Activated T-helper 17 cell treated with anti-CD3 and anti-CD28 coated beads, Interleukin-2, amount 50 U/mL, for 72 hours (primary cell): ENCODE measurements at regions not wholly inside any gene's neighbourhood (a gene's known extent, or its start where the extent isn't known, plus 50 kb on each side); places are given as distances from the start of the nearest gene placed in this dataset.
A peak's percentile ranks its signal among the peaks of the same experiment; 100 is the strongest.

Source experiments
- ATAC-seq: fragments of 150-1000 bp; cut with Tn5 transposase; replicated peaks from 2 replicates; pipeline ENCODE4 v1.10.0; 2021; ENCODE audit warnings: mild to moderate bottlenecking, moderate library complexity
- H3K27ac Mint-ChIP-seq: one replicate; pipeline ENCODE4 v1.8.0; 2022; ENCODE audit warnings: mixed read lengths
- H3K27me3 Mint-ChIP-seq: one replicate; pipeline ENCODE4 v1.8.0; 2022; ENCODE audit warnings: mixed read lengths
- H3K36me3 Mint-ChIP-seq: one replicate; pipeline ENCODE4 v1.8.0; 2022; ENCODE audit warnings: low read depth, mild to moderate bottlenecking, mixed read lengths
- H3K4me1 Mint-ChIP-seq: one replicate; pipeline ENCODE4 v1.8.0; 2022; ENCODE audit warnings: mixed read lengths
- H3K4me3 Mint-ChIP-seq: one replicate; pipeline ENCODE4 v1.8.0; 2022; ENCODE audit warnings: mild to moderate bottlenecking, mixed read lengths
- H3K9me3 Mint-ChIP-seq: one replicate; pipeline ENCODE4 v1.8.0; 2022; ENCODE audit warnings: mixed read lengths

DNA sequence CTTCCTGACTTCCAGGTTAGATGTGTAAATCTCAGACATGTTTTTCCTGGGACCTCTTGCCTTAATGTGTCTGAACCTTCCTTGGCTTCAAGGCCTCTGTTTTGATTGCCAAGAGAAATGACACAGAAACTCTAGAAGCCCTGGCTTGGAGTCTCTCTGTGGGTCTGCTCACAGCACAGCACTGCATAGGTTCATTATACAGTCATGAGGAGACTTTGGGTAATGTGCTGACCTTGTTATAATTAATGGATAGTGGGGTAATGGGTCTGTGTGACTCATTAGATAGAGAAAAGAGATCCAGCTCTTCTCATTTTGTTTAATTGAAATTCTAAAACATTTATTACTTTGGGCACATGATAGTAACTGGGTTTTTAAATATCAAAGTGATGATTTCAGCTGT is 175.8 kb upstream of the GLRA1 start:
- no peaks in the 10 kb centered on the region for H3K36me3 Mint-ChIP-seq
- H3K27me3 Mint-ChIP-seq, result no peaks in the 10 kb centered on the region
- H3K4me3 Mint-ChIP-seq, result no peak overlapping the region
- no peak overlapping the region for H3K27ac Mint-ChIP-seq
- ATAC-seq, result no peak
- H3K9me3 Mint-ChIP-seq, result peaks cover 5% of the 10 kb centered on the region
- H3K4me1 Mint-ChIP-seq, result peaks cover 6% of the 10 kb centered on the region

DNA sequence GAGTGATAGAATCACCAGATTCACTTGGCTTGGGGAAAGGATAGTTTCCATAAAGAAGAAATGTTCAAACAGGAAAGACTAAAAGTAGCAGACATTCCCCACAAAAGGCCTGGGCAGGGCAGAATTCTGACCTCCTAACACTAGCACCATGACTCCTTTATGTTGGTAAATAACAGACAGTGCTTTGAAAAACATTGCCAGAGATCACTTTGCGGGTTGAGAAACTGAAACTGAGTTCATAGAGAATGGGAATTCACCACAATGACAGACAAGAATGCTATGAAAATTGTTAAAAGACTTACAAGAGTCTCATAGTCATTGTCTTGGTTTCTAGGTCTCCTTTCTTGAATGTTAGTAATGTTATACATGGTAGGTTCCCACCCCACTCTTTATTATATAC is 172.5 kb upstream of the GLRA1 start:
- Mint-ChIP-seq H3K4me3 (no peak overlapping the region), H3K27ac (no peak overlapping the region), H3K27me3 (no peaks in the 10 kb centered on the region), H3K9me3 (no peaks in the 10 kb centered on the region), H3K36me3 (no peaks in the 10 kb centered on the region), H3K4me1 (peaks cover 6% of the 10 kb centered on the region)
- ATAC-seq, result peak; percentile 59

DNA sequence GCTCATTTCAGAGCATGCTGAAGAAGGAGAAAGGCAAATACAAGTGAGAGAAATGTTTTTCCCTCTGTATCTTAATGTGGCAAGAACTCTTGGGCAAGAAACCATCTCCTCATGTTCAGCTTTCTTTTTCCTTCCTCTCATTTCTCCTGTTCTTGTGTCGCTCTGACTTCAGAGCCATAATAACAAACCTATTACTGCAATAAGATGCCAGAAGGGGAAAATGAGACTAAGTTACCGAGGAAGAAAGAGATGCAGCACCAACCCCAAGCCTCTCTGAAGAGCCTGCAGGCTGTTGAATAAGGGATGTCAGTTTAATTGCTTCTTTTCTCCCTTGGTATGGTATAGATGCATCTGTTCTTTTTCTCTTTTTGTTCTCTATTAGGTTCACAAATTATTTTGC is 170.1 kb upstream of the GLRA1 start:
- H3K4me3 Mint-ChIP-seq, result no peak overlapping the region

DNA sequence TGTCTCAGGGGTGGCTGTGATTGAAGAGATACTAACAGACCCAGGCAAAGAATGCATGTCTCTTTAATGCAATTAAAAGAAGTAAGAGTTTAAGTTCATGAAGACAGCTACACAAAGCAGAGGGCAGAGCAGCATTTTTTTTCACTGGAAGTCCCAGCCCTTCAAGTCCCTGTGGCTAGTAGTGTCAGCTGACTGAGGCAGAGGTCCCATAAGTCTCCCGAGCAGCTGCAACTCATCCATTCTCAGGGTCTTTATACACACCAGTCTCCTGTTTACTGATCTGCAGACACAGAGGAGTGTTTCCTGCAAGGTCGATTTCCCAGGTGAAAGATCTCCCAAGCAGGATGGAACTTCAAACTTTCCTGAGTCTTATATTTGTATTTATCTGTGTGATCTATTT is 169.4 kb upstream of the GLRA1 start:
- Mint-ChIP-seq H3K9me3 (no peaks in the 10 kb centered on the region), H3K27ac (no peak overlapping the region), H3K4me1 (peaks cover 6% of the 10 kb centered on the region), H3K36me3 (no peaks in the 10 kb centered on the region), H3K27me3 (no peaks in the 10 kb centered on the region), H3K4me3 (no peak overlapping the region)
- ATAC-seq, result no peak

More for the DNA sequence above, 170.1 kb upstream of the GLRA1 start:
- Mint-ChIP-seq H3K36me3 (no peaks in the 10 kb centered on the region), H3K27me3 (no peaks in the 10 kb centered on the region), H3K9me3 (no peaks in the 10 kb centered on the region), H3K4me1 (peaks cover 6% of the 10 kb centered on the region), H3K27ac (no peak overlapping the region)
- ATAC-seq, result no peak

DNA sequence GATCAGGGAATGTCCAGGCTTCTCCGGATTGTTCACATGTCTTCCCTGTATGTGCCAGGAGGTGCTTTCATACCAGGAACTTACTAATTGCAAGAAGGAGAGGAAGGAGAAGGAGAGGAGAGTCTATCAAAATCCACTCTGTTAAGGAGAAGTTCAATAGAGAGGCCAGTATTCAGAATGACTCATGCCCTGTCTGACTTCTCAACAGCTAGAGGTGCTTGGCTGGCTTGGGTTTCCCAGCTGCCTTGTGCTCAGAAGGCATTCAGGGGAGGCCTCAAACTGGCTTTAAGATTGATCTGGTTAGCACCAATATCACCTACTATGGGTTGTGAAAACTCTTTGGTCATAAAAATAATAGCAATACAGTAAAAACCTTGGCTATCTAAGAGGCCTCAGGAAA is 167.9 kb upstream of the GLRA1 start:
- Mint-ChIP-seq H3K4me1 (peaks cover 6% of the 10 kb centered on the region), H3K27me3 (no peaks in the 10 kb centered on the region), H3K4me3 (no peak overlapping the region), H3K36me3 (no peaks in the 10 kb centered on the region), H3K27ac (no peak overlapping the region), H3K9me3 (no peaks in the 10 kb centered on the region)
- ATAC-seq, result peak; percentile 32

DNA sequence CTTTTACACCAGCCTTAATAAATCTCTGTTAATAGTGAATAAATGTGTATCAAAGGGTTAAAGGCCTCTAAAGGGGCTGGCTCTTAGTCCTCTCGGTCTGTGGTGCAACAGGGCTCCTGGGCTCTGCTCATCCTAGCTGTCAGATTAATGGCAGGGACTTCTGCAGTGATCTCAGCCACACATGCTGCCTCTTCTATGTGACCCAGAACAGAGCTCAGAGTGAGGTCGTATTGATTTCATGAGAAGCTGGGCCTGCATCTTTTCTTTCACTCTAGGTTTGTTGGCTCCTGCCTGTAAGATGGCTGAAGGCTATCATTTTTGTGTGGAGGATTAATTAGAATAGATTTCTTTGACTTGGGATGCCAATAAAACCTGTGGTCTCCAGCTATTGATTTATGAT is 165.0 kb upstream of the GLRA1 start:
- Mint-ChIP-seq H3K4me1 (no peaks in the 10 kb centered on the region), H3K9me3 (no peaks in the 10 kb centered on the region), H3K4me3 (no peak overlapping the region), H3K36me3 (no peaks in the 10 kb centered on the region), H3K27me3 (no peaks in the 10 kb centered on the region), H3K27ac (no peak overlapping the region)
- ATAC-seq, result no peak

DNA sequence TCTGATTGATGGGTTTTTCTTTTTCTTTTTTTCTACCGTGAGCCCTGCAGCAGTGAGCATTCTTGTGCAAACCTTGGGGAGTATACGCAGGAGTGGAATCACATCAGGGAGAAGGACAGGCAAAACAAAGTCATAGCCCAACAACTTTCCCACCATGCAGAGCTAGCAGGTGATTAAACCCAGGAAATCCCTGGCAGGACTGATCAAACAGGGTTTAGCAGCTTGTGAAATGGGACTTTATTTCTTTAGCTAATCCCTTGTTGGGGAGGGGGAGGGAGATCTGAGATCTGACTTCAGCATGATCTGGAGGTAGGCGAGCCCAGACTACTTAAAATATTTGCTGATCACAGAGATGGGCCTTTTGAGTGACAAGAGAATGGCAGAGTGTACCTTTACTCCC is 162.0 kb upstream of the GLRA1 start:
- Mint-ChIP-seq H3K4me1 (no peaks in the 10 kb centered on the region), H3K36me3 (no peaks in the 10 kb centered on the region), H3K9me3 (no peaks in the 10 kb centered on the region), H3K27ac (no peak overlapping the region), H3K27me3 (no peaks in the 10 kb centered on the region), H3K4me3 (no peak overlapping the region)
- ATAC-seq, result no peak

DNA sequence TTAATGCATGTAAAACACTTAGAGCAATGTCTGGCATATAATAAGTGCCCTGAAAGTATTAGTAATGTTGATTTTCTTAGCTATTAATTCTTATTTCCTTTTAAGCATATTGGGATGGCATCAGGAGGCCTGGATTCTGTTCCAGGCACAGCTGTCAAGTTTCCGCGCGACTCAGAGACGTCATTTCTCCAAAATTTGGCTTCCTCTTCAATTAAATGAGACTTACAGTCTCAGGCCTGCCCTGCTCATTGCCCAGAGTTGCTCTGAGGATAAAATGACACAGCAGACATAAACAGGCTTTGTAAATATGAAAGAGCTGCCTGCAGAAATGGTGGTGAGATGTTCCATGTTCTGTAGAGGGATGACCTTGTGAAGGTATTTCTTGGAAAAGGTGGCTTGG is 159.8 kb upstream of the GLRA1 start:
- H3K4me1 Mint-ChIP-seq, result no peaks in the 10 kb centered on the region
- no peaks in the 10 kb centered on the region for H3K36me3 Mint-ChIP-seq
- no peak overlapping the region for H3K4me3 Mint-ChIP-seq

DNA sequence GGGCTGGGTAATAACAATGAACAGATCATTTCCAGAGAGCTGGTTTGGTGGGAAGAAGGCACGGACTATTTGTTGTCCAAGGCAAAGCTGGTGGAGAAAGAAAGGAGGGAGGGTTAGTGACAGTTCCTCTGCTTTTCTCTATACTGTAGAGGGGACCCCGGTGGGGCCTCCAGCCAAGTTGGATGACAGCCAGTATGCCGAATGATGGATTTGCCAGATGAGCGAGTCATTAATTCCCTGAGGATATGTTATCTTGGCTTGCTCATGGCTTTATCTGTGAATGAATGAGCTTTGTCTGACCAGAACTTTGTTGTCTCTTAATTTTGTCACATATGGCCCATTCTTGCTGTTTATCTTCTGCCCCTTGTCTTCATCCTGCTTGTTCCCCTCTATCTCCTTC is 158.6 kb upstream of the GLRA1 start:
- Mint-ChIP-seq H3K4me3 (no peak overlapping the region), H3K27ac (no peak overlapping the region), H3K4me1 (no peaks in the 10 kb centered on the region), H3K27me3 (no peaks in the 10 kb centered on the region), H3K9me3 (no peaks in the 10 kb centered on the region), H3K36me3 (no peaks in the 10 kb centered on the region)
- no peak for ATAC-seq

More for the DNA sequence above, 159.8 kb upstream of the GLRA1 start:
- no peaks in the 10 kb centered on the region for H3K9me3 Mint-ChIP-seq
- H3K27ac Mint-ChIP-seq, result no peak overlapping the region
- no peak for ATAC-seq
- no peaks in the 10 kb centered on the region for H3K27me3 Mint-ChIP-seq

DNA sequence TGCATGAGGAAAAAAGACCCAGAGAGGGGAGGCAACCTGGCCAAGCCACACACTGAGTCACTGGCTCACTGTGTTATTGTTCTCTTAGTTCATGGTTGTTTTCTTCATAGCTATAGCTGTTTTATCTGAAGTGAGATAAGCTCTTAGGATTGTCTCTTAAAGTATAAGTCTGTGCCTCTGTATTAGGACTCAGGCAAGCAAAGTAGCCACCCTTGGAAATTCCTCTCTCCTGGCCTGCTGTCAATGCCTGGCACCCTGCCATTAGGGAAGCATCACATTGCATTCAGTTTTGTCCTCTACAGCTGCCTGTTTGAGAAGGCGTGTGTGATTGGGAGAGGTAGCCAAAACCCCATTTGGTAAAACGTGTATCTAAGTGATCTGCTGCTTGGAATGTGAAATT is 147.4 kb upstream of the GLRA1 start:
- Mint-ChIP-seq H3K9me3 (no peaks in the 10 kb centered on the region), H3K4me3 (no peak overlapping the region), H3K4me1 (no peaks in the 10 kb centered on the region), H3K36me3 (no peaks in the 10 kb centered on the region), H3K27me3 (peaks cover 5% of the 10 kb centered on the region), H3K27ac (no peak overlapping the region)
- ATAC-seq, result no peak

DNA sequence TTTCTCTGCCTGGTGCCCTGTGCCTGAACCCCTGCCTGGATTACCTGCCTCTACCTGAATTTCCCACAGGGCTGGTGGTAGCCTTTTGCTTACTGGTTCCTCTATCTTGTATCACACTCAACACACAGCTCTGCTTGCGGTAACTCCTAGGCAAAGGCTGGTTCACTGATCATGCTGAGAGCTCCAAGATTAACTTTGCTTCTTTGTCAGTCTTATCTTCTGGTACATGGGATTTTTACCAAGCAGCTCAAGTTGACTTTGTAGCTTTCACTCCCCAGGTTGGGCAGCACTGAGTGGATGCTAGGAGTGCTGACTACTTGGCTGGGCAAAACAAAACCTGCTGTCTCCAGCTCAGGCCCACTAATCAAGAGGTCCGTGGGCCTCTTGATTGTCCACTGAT is 145.9 kb upstream of the GLRA1 start:
- Mint-ChIP-seq H3K4me1 (no peaks in the 10 kb centered on the region), H3K9me3 (no peaks in the 10 kb centered on the region), H3K27ac (no peak overlapping the region), H3K4me3 (no peak overlapping the region), H3K27me3 (peaks cover 5% of the 10 kb centered on the region), H3K36me3 (no peaks in the 10 kb centered on the region)
- no peak for ATAC-seq

DNA sequence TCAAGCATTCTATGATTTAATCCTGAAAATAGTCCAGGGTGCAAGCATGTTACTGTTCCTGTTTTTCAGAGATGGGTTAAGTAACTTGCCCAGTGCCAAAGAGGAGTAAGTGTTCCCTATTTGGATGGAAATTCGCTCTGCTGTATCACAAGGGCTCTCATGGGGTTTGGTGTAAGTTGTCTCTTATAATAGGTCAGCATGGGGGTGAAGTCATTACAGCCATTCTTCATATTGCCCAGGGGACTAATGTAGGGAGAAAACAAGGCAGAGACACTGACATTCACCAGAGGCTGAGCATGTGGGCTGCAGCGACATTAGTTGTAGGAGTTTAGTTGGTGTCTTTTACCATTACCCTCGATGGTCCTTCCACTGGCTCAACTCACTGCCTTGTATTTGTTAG is 142.1 kb upstream of the GLRA1 start:
- ATAC-seq, result no peak
- H3K9me3 Mint-ChIP-seq, result no peaks in the 10 kb centered on the region
- no peak overlapping the region for H3K27ac Mint-ChIP-seq
- H3K4me1 Mint-ChIP-seq, result no peaks in the 10 kb centered on the region
- H3K27me3 Mint-ChIP-seq, result no peaks in the 10 kb centered on the region
- H3K4me3 Mint-ChIP-seq, result no peak overlapping the region
- no peaks in the 10 kb centered on the region for H3K36me3 Mint-ChIP-seq

DNA sequence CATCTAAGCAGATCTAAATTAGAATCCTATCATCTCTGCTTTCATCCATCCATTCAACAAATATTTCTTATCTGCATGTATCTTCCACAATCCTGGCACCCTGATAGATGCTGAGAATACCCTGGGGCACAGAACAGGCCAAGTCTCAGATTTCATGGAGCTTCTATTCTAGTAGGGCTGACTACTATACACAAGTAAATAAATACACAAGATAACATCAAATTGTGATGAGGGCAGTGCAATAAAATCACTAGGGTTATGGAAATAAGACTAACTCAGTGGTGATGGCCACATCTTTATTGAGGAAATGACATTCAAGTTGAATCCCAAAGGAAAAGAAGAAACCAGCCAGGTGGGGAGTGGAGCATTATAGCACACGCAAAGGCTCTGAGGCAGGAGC is 138.4 kb upstream of the GLRA1 start:
- no peak for ATAC-seq
- Mint-ChIP-seq H3K27ac (no peak overlapping the region), H3K4me1 (no peaks in the 10 kb centered on the region), H3K4me3 (no peak overlapping the region), H3K36me3 (no peaks in the 10 kb centered on the region), H3K27me3 (no peaks in the 10 kb centered on the region), H3K9me3 (no peaks in the 10 kb centered on the region)

DNA sequence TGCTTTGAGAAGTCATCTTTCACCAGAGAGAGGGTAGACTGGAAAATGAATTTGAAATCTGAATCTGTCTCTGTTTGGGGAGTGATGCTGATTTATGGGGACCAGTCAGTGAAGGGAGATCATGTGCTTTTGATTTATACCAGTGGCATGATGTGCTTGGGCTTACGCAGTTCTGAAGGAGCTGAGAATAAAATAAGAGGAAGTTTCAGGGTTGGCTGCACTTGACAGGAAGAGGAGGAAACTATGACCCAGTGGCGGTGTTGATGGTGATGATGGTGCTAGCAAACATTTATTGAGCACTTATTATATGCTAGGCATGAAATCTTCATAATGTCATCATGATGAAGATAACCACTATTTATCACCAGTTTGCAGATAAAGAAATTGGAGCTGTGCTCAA is 136.4 kb upstream of the GLRA1 start:
- H3K9me3 Mint-ChIP-seq, result no peaks in the 10 kb centered on the region
- no peaks in the 10 kb centered on the region for H3K4me1 Mint-ChIP-seq
- no peak overlapping the region for H3K4me3 Mint-ChIP-seq
- ATAC-seq, result no peak
- H3K27ac Mint-ChIP-seq, result no peak overlapping the region
- no peaks in the 10 kb centered on the region for H3K27me3 Mint-ChIP-seq
- H3K36me3 Mint-ChIP-seq, result no peaks in the 10 kb centered on the region

DNA sequence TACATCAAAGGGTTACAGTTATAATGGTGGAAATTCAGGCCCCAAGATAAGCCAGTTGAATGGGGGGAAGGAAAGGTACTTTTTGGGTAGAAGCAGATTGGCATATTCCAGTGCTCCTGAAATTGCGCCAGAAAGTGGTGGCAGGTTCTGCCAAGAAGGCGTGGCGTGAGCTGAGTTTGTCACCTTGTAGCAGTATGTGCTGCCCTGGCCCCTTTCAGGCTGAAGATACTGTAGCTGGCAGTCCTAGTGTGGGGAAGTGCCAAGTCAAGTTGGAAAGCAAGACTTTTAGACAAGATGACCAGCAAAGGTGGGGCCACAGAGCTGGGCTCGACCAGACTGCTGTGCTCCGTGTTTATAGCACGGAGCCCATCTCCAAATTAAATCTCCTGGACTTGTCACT is 133.6 kb upstream of the GLRA1 start:
- ATAC-seq, result no peak
- Mint-ChIP-seq H3K27ac (no peak overlapping the region), H3K36me3 (no peaks in the 10 kb centered on the region), H3K4me3 (no peak overlapping the region), H3K4me1 (no peaks in the 10 kb centered on the region), H3K9me3 (peaks cover 7% of the 10 kb centered on the region), H3K27me3 (peaks cover 3% of the 10 kb centered on the region)

DNA sequence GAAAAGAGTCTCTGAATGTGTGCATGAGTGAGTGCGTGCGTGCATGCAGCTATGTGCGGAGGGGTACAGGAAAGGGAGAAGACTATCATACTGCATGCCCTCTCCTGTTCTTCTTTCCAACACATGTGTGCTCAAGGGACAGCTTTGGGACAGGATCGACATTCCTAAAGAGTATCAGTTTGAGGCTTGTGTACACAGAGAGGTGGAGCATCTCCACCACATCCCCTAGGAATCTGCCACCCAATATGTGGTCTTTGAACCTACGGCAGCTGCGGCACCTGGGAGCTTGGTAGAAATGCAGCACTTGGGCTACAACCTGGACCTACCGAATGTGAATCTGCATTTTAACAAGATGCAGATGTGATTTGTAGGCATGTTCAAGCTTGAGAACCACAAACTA is 132.3 kb upstream of the GLRA1 start:
- Mint-ChIP-seq H3K9me3 (peaks cover 11% of the 10 kb centered on the region), H3K27me3 (peaks cover 3% of the 10 kb centered on the region), H3K4me3 (no peak overlapping the region), H3K27ac (no peak overlapping the region), H3K4me1 (no peaks in the 10 kb centered on the region), H3K36me3 (no peaks in the 10 kb centered on the region)
- ATAC-seq, result no peak
